ENCODE measurements at regions not wholly inside any gene's neighbourhood (a gene's known extent, or its start where the extent isn't known, plus 50 kb on each side); places are given as distances from the start of the nearest gene placed in this dataset.

- Histone ChIP-seq H3K27me3 (ENCODE audit: insufficient read depth, low read depth) (no peaks in the 10 kb centered on the region), H3F3A (ENCODE audit: insufficient read depth, low read depth) (no peaks in the 10 kb centered on the region), H3K27ac (no peak overlapping the region), H3K9me3 (ENCODE audit: insufficient read depth, low read depth) (no peaks in the 10 kb centered on the region), H3K4me3 (no peak overlapping the region), H3K36me3 (ENCODE audit: low read depth) (no peaks in the 10 kb centered on the region), H3K79me2 (ENCODE audit: low read depth) (no peaks in the 10 kb centered on the region), H3K4me2 (no peak overlapping the region), H3K9me2 (ENCODE audit: insufficient read depth) (no peaks in the 10 kb centered on the region), H4K20me1 (ENCODE audit: insufficient read depth) (no peaks in the 10 kb centered on the region), H3K4me1 (replicated peaks; ENCODE audit: insufficient read depth) (no peaks in the 10 kb centered on the region), H2AFZ (no peak overlapping the region)
- ChIA-PET POLR2A (ENCODE audit: unreplicated experiment) (no interaction called here), CTCF (no interaction called here)
- intact Hi-C loops (cut with micrococcal nuclease; ENCODE audit: unreplicated experiment), result no loop called here
- DNase-seq, result no peak
- no TSS peak for BruUV-seq (replicated peaks)
- TF ChIP-seq, protein P1, sequence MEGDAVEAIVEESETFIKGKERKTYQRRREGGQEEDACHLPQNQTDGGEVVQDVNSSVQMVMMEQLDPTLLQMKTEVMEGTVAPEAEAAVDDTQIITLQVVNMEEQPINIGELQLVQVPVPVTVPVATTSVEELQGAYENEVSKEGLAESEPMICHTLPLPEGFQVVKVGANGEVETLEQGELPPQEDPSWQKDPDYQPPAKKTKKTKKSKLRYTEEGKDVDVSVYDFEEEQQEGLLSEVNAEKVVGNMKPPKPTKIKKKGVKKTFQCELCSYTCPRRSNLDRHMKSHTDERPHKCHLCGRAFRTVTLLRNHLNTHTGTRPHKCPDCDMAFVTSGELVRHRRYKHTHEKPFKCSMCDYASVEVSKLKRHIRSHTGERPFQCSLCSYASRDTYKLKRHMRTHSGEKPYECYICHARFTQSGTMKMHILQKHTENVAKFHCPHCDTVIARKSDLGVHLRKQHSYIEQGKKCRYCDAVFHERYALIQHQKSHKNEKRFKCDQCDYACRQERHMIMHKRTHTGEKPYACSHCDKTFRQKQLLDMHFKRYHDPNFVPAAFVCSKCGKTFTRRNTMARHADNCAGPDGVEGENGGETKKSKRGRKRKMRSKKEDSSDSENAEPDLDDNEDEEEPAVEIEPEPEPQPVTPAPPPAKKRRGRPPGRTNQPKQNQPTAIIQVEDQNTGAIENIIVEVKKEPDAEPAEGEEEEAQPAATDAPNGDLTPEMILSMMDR (conservative IDR thresholded peaks at IDR 0.05), result no peak
- no peak for TF ChIP-seq EZH2 (IDR thresholded peaks at IDR 0.05; ENCODE audit: low read depth)
Observed at GRCh38 chr13:58879114-58879513, 1247.6 kb downstream of the PCDH17 start.

- ChIA-PET CTCF (no interaction called here), POLR2A (ENCODE audit: unreplicated experiment) (no interaction called here)
- Histone ChIP-seq H2AFZ (no peak overlapping the region), H3K4me1 (replicated peaks; ENCODE audit: insufficient read depth) (no peaks in the 10 kb centered on the region), H3F3A (ENCODE audit: insufficient read depth, low read depth) (no peaks in the 10 kb centered on the region), H3K79me2 (ENCODE audit: low read depth) (no peaks in the 10 kb centered on the region), H3K27me3 (ENCODE audit: insufficient read depth, low read depth) (no peaks in the 10 kb centered on the region), H3K4me3 (no peak overlapping the region), H3K27ac (no peak overlapping the region), H3K9me2 (ENCODE audit: insufficient read depth) (no peaks in the 10 kb centered on the region), H3K36me3 (ENCODE audit: low read depth) (no peaks in the 10 kb centered on the region), H4K20me1 (ENCODE audit: insufficient read depth) (no peaks in the 10 kb centered on the region; the same call in 1 of the 2 replicates), H3K4me2 (no peak overlapping the region), H3K9me3 (ENCODE audit: insufficient read depth, low read depth) (no peaks in the 10 kb centered on the region)
- BruUV-seq (replicated peaks), result no TSS peak
- intact Hi-C loops (cut with micrococcal nuclease; ENCODE audit: unreplicated experiment), result no loop called here
- no peak for DNase-seq
- no peak for TF ChIP-seq EZH2 (IDR thresholded peaks at IDR 0.05; ENCODE audit: low read depth)
Observed at GRCh38 chr13:58882516-58882915, 1251.0 kb downstream of the PCDH17 start.

DNA sequence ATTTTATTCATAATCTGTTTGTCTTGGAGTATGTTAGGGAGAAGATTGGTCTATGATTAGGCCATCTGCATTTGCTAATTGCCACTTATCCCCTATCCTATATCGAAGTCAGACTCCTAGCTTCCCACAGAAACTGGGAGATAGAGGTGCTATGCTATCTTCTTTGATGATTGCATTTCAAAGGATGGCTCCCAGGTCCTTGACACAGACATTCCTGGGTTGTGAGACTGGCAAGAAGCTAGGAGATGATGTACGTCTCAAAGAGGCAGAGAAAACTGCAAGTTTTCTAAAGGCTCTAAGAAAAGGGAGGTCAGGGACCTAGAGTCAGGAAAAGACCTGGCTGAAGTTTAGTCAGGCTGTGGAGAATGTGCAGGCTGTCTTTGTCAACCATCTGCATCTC, 1251.9 kb downstream of the PCDH17 start:
- Histone ChIP-seq H3K27me3 (ENCODE audit: insufficient read depth, low read depth) (no peaks in the 10 kb centered on the region), H3F3A (ENCODE audit: insufficient read depth, low read depth) (no peaks in the 10 kb centered on the region), H3K9me2 (ENCODE audit: insufficient read depth) (no peaks in the 10 kb centered on the region), H2AFZ (no peak overlapping the region), H3K9me3 (ENCODE audit: insufficient read depth, low read depth) (no peaks in the 10 kb centered on the region), H3K27ac (no peak overlapping the region), H3K79me2 (ENCODE audit: low read depth) (no peaks in the 10 kb centered on the region), H3K4me3 (no peak overlapping the region), H3K36me3 (ENCODE audit: low read depth) (no peaks in the 10 kb centered on the region), H4K20me1 (ENCODE audit: insufficient read depth) (no peaks in the 10 kb centered on the region; the same call in 1 of the 2 replicates), H3K4me2 (no peak overlapping the region), H3K4me1 (replicated peaks; ENCODE audit: insufficient read depth) (no peaks in the 10 kb centered on the region)
- no peak for DNase-seq
- intact Hi-C loops (cut with micrococcal nuclease; ENCODE audit: unreplicated experiment), result no loop called here
- TF ChIP-seq, protein P1 (conservative IDR thresholded peaks at IDR 0.05), result no peak
- ChIA-PET CTCF (no interaction called here), POLR2A (ENCODE audit: unreplicated experiment) (no interaction called here)
- no TSS peak for BruUV-seq (replicated peaks)
